Neural progenitor cell (in vitro differentiated cells): ENCODE measurements at regions not wholly inside any gene's neighbourhood (a gene's known extent, or its start where the extent isn't known, plus 50 kb on each side); places are given as distances from the start of the nearest gene placed in this dataset.

Source experiments
- DNase-seq: peaks from one replicate; pipeline ENCODE4 v3.0.0-alpha.2; 2016; ENCODE audit warnings: low spot score
- H2AFZ ChIP-seq: fragments of 200-600 bp; sonication (generic); replicated peaks from 2 replicates; pipeline ENCODE4 v1.6.1; 2016; ENCODE audit warnings: antibody characterized with exemption
- H3F3A ChIP-seq: fragments of 200-600 bp; sonication (generic); 2 replicates; pipeline ENCODE4 v1.6.1; 2016; ENCODE audit warnings: antibody characterized with exemption, low read depth
- H3K27ac ChIP-seq: fragments of 200-600 bp; sonication (generic); 2 replicates; pipeline ENCODE4 v1.5.1; 2016; ENCODE audit warnings: mild to moderate bottlenecking
- H3K27me3 ChIP-seq: fragments of 200-600 bp; sonication (generic); 2 replicates; pipeline ENCODE4 v1.6.1; 2016; ENCODE audit warnings: mild to moderate bottlenecking, moderate library complexity
- H3K36me3 ChIP-seq: fragments of 200-600 bp; sonication (generic); 2 replicates; pipeline ENCODE4 v1.5.1; 2016
- H3K4me1 ChIP-seq: fragments of 200-600 bp; sonication (generic); 2 replicates; pipeline ENCODE4 v1.6.1; 2016; ENCODE audit warnings: mixed run types
- H3K4me2 ChIP-seq: fragments of 200-600 bp; sonication (generic); 2 replicates; pipeline ENCODE4 v1.6.1; 2016
- H3K4me3 ChIP-seq: fragments of 200-600 bp; sonication (generic); 2 replicates; pipeline ENCODE4 v1.5.1; 2016
- H3K79me2 ChIP-seq: fragments of 200-600 bp; sonication (generic); 2 replicates; pipeline ENCODE4 v1.6.1; 2016; ENCODE audit warnings: low read depth
- H3K9ac ChIP-seq: fragments of 200-600 bp; sonication (generic); 2 replicates; pipeline ENCODE4 v1.6.1; 2016
- H3K9me3 ChIP-seq: fragments of 200-600 bp; sonication (generic); 2 replicates; pipeline ENCODE4 v1.5.1; 2016; ENCODE audit warnings: low read depth
- H4K20me1 ChIP-seq: fragments of 200-600 bp; sonication (generic); 2 replicates; pipeline ENCODE4 v1.6.1; 2016; ENCODE audit warnings: low read depth
- H3K27ac Mint-ChIP-seq: 3 replicates; pipeline ENCODE4 v1.8.0; 2021; ENCODE audit warnings: mixed read lengths
- H3K27me3 Mint-ChIP-seq: 2 replicates; pipeline ENCODE4 v1.8.0; 2022; ENCODE audit warnings: low read depth, mild to moderate bottlenecking, inconsistent platforms, moderate library complexity, mixed read lengths; ENCODE audit not compliant: insufficient read depth
- H3K36me3 Mint-ChIP-seq: 3 replicates; pipeline ENCODE4 v1.8.0; 2021; ENCODE audit warnings: mixed read lengths
- H3K4me1 Mint-ChIP-seq: 3 replicates; pipeline ENCODE4 v1.8.0; 2021; ENCODE audit warnings: mixed read lengths
- H3K4me3 Mint-ChIP-seq: 3 replicates; pipeline ENCODE4 v1.8.0; 2021; ENCODE audit warnings: mild to moderate bottlenecking, moderate library complexity, mixed read lengths
- H3K9me3 Mint-ChIP-seq: 3 replicates; pipeline ENCODE4 v1.8.0; 2020; ENCODE audit warnings: mixed read lengths
- EZH2 ChIP-seq: fragments of 200-600 bp; sonication (generic); IDR thresholded peaks from 2 replicates; pipeline ENCODE4 v1.6.1; 2017; ENCODE audit warnings: antibody characterized with exemption, mild to moderate bottlenecking, moderate library complexity
- EZH2phosphoT487 ChIP-seq: fragments of 200-600 bp; sonication (generic); IDR thresholded peaks from 2 replicates; pipeline ENCODE4 v1.6.1; 2017; ENCODE audit warnings: antibody characterized with exemption
- TF ChIP-seq, protein P1 (sequence below): fragments of 200-600 bp; sonication (generic); IDR thresholded peaks from 2 replicates; pipeline ENCODE4 v1.5.1; 2017; ENCODE audit warnings: antibody characterized with exemption, mild to moderate bottlenecking

DNA sequence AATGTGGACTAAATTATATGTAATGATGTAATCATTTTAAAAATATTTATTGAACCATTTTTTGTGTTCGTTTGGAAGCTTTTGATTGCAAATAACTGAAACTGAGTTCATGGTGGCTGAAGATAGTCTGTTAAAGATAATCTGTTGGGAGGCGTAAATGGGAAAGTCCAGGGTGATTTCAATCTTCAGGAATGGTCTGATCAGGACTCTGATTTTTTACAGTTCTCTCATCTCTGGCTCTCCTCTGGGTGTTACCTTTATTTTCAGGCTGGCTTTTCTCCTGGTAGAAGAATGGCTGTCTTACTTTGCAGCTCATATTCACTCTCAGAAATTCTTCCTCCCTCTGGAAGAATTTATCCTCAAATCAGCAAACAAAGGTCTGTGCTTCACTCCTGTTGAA is 199.0 kb upstream of the LEF1 start:
- DNase-seq: no peak
- no peaks in the 10 kb centered on the region for H3K36me3 Mint-ChIP-seq
- TF ChIP-seq, protein P1, sequence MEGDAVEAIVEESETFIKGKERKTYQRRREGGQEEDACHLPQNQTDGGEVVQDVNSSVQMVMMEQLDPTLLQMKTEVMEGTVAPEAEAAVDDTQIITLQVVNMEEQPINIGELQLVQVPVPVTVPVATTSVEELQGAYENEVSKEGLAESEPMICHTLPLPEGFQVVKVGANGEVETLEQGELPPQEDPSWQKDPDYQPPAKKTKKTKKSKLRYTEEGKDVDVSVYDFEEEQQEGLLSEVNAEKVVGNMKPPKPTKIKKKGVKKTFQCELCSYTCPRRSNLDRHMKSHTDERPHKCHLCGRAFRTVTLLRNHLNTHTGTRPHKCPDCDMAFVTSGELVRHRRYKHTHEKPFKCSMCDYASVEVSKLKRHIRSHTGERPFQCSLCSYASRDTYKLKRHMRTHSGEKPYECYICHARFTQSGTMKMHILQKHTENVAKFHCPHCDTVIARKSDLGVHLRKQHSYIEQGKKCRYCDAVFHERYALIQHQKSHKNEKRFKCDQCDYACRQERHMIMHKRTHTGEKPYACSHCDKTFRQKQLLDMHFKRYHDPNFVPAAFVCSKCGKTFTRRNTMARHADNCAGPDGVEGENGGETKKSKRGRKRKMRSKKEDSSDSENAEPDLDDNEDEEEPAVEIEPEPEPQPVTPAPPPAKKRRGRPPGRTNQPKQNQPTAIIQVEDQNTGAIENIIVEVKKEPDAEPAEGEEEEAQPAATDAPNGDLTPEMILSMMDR: no peak
- TF ChIP-seq EZH2: no peak
- TF ChIP-seq EZH2phosphoT487: no peak
- H3K9ac ChIP-seq: no peak overlapping the region
- H3K4me1 Mint-ChIP-seq: peaks cover 60% of the 10 kb centered on the region
- no peaks in the 10 kb centered on the region for H3K79me2 ChIP-seq
- no peaks in the 10 kb centered on the region for H3K27me3 ChIP-seq
- no peak overlapping the region for H3K27ac ChIP-seq
- no peaks in the 10 kb centered on the region for H4K20me1 ChIP-seq
- no peaks in the 10 kb centered on the region for H3K36me3 ChIP-seq
- H3K4me3 ChIP-seq: no peak overlapping the region
- H2AFZ ChIP-seq: no peak overlapping the region
- H3K9me3 Mint-ChIP-seq: peaks cover 3% of the 10 kb centered on the region
- peaks cover 8% of the 10 kb centered on the region for H3K27me3 Mint-ChIP-seq
- no peak overlapping the region for H3K4me2 ChIP-seq
- no peak overlapping the region for H3K4me3 Mint-ChIP-seq
- peak overlapping the region; percentile 55 for H3K27ac Mint-ChIP-seq
- H3F3A ChIP-seq: peaks cover 26% of the 10 kb centered on the region
- H3K4me1 ChIP-seq: peaks cover 45% of the 10 kb centered on the region
- no peaks in the 10 kb centered on the region for H3K9me3 ChIP-seq

DNA sequence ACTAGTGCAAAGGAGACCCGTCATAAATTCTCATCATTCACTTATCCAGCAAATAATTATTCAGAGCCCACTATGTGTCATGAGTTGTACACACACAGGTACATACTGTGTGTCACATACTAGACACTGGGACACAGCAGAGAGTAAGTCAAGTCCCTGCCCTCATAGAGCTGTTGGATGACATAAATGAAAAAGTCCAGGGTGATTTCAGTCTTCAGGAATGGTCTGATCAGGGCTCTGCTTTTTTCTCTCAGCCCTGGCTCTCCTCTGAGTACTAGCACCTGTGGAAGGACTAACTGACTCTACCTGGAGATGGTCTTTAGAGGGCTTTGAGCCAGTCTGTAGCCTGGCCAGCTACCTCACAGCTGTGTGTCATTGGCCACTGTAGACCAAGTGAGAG is 198.0 kb upstream of the LEF1 start:
- peaks cover 62% of the 10 kb centered on the region for H3K4me1 Mint-ChIP-seq
- TF ChIP-seq EZH2: no peak
- TF ChIP-seq, protein P1: no peak
- TF ChIP-seq EZH2phosphoT487: no peak
- no peaks in the 10 kb centered on the region for H3K36me3 Mint-ChIP-seq
- Histone ChIP-seq H3K79me2 (no peaks in the 10 kb centered on the region), H3K9ac (no peak overlapping the region), H3K9me3 (no peaks in the 10 kb centered on the region), H3K4me3 (no peak overlapping the region), H4K20me1 (no peaks in the 10 kb centered on the region), H3K27ac (no peak overlapping the region), H3K36me3 (no peaks in the 10 kb centered on the region), H3F3A (peaks cover 19% of the 10 kb centered on the region), H2AFZ (no peak overlapping the region), H3K4me2 (no peak overlapping the region), H3K4me1 (peaks cover 38% of the 10 kb centered on the region), H3K27me3 (no peaks in the 10 kb centered on the region)
- H3K4me3 Mint-ChIP-seq: no peak overlapping the region
- no peak for DNase-seq
- H3K27ac Mint-ChIP-seq: no peak overlapping the region
- H3K9me3 Mint-ChIP-seq: peaks cover 3% of the 10 kb centered on the region
- peaks cover 8% of the 10 kb centered on the region for H3K27me3 Mint-ChIP-seq

DNA sequence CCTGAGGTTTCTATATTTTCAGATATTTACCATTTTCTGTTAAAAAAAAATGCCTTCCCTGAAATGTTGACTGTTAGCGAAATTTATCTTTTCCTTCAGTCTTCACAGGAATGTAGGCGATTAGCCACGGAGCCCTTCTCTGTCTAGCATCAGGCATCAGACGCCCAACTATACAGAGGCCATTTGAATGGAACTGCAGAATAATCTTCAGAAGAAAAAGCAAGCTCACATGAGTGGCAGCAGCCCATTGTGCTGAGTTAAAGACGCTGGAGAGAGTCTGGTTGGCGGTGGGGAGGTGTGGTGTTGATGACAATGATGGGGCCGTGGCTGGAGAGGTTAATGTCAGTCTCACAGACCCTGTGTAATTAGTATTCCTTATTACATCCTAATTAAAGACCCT is 196.8 kb upstream of the LEF1 start:
- H3K4me2 ChIP-seq: no peak overlapping the region
- H3K36me3 Mint-ChIP-seq: no peaks in the 10 kb centered on the region
- no peaks in the 10 kb centered on the region for H3K9me3 ChIP-seq
- peaks cover 8% of the 10 kb centered on the region for H3F3A ChIP-seq
- H3K27me3 Mint-ChIP-seq: peaks cover 8% of the 10 kb centered on the region
- no peak overlapping the region for H3K4me3 Mint-ChIP-seq
- peak; percentile 49 for DNase-seq
- no peak overlapping the region for H3K27ac ChIP-seq
- no peaks in the 10 kb centered on the region for H4K20me1 ChIP-seq
- H3K27me3 ChIP-seq: no peaks in the 10 kb centered on the region
- H2AFZ ChIP-seq: no peak overlapping the region
- no peaks in the 10 kb centered on the region for H3K36me3 ChIP-seq
- no peak overlapping the region for H3K9ac ChIP-seq
- peaks cover 62% of the 10 kb centered on the region for H3K4me1 Mint-ChIP-seq
- H3K79me2 ChIP-seq: no peaks in the 10 kb centered on the region
- H3K4me3 ChIP-seq: no peak overlapping the region
- H3K4me1 ChIP-seq: peaks cover 36% of the 10 kb centered on the region
- peaks cover 3% of the 10 kb centered on the region for H3K9me3 Mint-ChIP-seq
- peak overlapping the region; percentile 91 for H3K27ac Mint-ChIP-seq
- TF ChIP-seq, protein P1: no peak
- TF ChIP-seq EZH2: no peak
- no peak for TF ChIP-seq EZH2phosphoT487

DNA sequence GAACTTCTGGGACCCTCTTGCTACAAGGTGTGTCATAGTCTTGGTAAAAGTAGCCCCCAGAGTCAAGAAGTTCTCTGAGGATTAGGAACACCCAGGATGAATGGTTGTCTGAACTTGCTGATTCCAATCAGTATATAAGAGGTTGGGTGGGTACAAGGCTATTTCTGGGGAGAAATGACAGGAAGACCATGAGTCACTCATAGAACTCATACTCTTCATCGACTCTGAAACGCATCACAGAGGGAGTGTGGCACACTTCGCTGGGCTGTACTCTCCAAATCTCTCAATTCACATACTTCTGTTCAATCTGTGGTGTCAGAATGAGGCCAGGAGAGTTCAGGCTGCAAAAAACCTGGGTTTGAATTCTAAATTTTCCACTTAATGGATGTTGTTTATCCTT is 193.2 kb upstream of the LEF1 start:
- Histone ChIP-seq H3K4me2 (no peak overlapping the region), H3K4me1 (peaks cover 21% of the 10 kb centered on the region), H3K27ac (no peak overlapping the region), H3K4me3 (no peak overlapping the region), H2AFZ (no peak overlapping the region), H3K9ac (no peak overlapping the region), H3K9me3 (no peaks in the 10 kb centered on the region), H3K27me3 (no peaks in the 10 kb centered on the region), H3K36me3 (no peaks in the 10 kb centered on the region), H4K20me1 (no peaks in the 10 kb centered on the region), H3K79me2 (no peaks in the 10 kb centered on the region), H3F3A (no peaks in the 10 kb centered on the region)
- Mint-ChIP-seq H3K27me3 (peaks cover 3% of the 10 kb centered on the region), H3K9me3 (peaks cover 3% of the 10 kb centered on the region), H3K4me1 (peaks cover 49% of the 10 kb centered on the region), H3K4me3 (no peak overlapping the region), H3K36me3 (no peaks in the 10 kb centered on the region), H3K27ac (no peak overlapping the region)
- no peak for DNase-seq
- TF ChIP-seq, protein P1: no peak
- TF ChIP-seq EZH2 (no peak), EZH2phosphoT487 (no peak)
